ENCODE measurements at regions not wholly inside any gene's neighbourhood (a gene's known extent, or its start where the extent isn't known, plus 50 kb on each side); places are given as distances from the start of the nearest gene placed in this dataset.

GRCh38 chr2:159863526-159864160 is 65.6 kb upstream of the CD302 start:
- TF ChIP-seq FOXK1 (CRISPR knock-in tag; IDR thresholded peaks at IDR 0.05) (no peak), ZNF671 (CRISPR knock-in tag; IDR thresholded peaks at IDR 0.05) (no peak)
- POLR2A ChIA-PET = no interaction called here
- H3K36me3 Mint-ChIP-seq = no peaks in the 10 kb centered on the region
- no peak overlapping the region for H3K27ac Mint-ChIP-seq
- peaks cover 5% of the 10 kb centered on the region; the same call in 1 of the 2 replicates for H3K4me1 Mint-ChIP-seq
- no peak for DNase-seq (ENCODE audit: low spot score)
- ATAC-seq = no peak
- CTCF ChIA-PET = no interaction called here
- H3K9me3 Mint-ChIP-seq = 0 out of 2 replicates have a peak, but pooled peaks cover 5% of the 10 kb centered on the region
- H3K27me3 Mint-ChIP-seq (ENCODE audit: low read depth) = no peaks in the 10 kb centered on the region
- no peak overlapping the region for H3K4me3 Mint-ChIP-seq

GRCh38 chr2:159860581-159861310 is 62.7 kb upstream of the CD302 start:
- ChIA-PET POLR2A (no interaction called here), CTCF (no interaction called here)
- no peaks in the 10 kb centered on the region for H3K36me3 Mint-ChIP-seq
- no peak overlapping the region for H3K27ac Mint-ChIP-seq
- H3K9me3 Mint-ChIP-seq = 0 out of 2 replicates have a peak, but pooled peaks cover 5% of the 10 kb centered on the region
- no peaks in the 10 kb centered on the region for H3K27me3 Mint-ChIP-seq (ENCODE audit: low read depth)
- TF ChIP-seq ZNF219 (CRISPR knock-in tag; IDR thresholded peaks at IDR 0.05; ENCODE audit: borderline replicate concordance) (no peak), NFYB (CRISPR knock-in tag; conservative IDR thresholded peaks at IDR 0.05; ENCODE audit: low read depth) (no peak), SMAD4 (CRISPR knock-in tag; IDR thresholded peaks at IDR 0.05) (no peak), ATF1 (CRISPR knock-in tag; IDR thresholded peaks at IDR 0.05) (no peak), NFE2L1 (CRISPR knock-in tag; IDR thresholded peaks at IDR 0.05) (no peak)
- DNase-seq (ENCODE audit: low spot score) (no peak), ATAC-seq (no peak)
- H3K4me1 Mint-ChIP-seq = peaks cover 13% of the 10 kb centered on the region
- no peak overlapping the region for H3K4me3 Mint-ChIP-seq

- Mint-ChIP-seq H3K27ac (no peak overlapping the region), H3K4me1 (peaks cover 14% of the 10 kb centered on the region), H3K4me3 (no peak overlapping the region), H3K9me3 (0 out of 2 replicates have a peak, but pooled peaks cover 4% of the 10 kb centered on the region), H3K27me3 (ENCODE audit: low read depth) (no peaks in the 10 kb centered on the region), H3K36me3 (no peaks in the 10 kb centered on the region)
- no peak for DNase-seq (ENCODE audit: low spot score)
- CTCF ChIA-PET = interaction anchor here (1.2 kb wide), 1 partner anchor 62 kb away, joined by 3 read pairs; no protein-coding TSS in a partner anchor
- ATAC-seq = no peak
- TF ChIP-seq FOXK1 (CRISPR knock-in tag; IDR thresholded peaks at IDR 0.05) (no peak), CREM (CRISPR knock-in tag; IDR thresholded peaks at IDR 0.05) (no peak), CBFB (CRISPR knock-in tag; IDR thresholded peaks at IDR 0.05; ENCODE audit: low read depth) (no peak), ZNF138 (CRISPR knock-in tag; conservative IDR thresholded peaks at IDR 0.05) (no peak), NFATC4 (CRISPR knock-in tag; IDR thresholded peaks at IDR 0.05) (no peak), CREB1 (CRISPR knock-in tag; IDR thresholded peaks at IDR 0.05) (no peak), ESRRA (CRISPR knock-in tag; IDR thresholded peaks at IDR 0.05; ENCODE audit: borderline replicate concordance) (no peak), NR2C2 (CRISPR knock-in tag; IDR thresholded peaks at IDR 0.05) (no peak), ZNF671 (CRISPR knock-in tag; IDR thresholded peaks at IDR 0.05) (no peak), MAX (CRISPR knock-in tag; IDR thresholded peaks at IDR 0.05) (no peak), ARID4B (CRISPR knock-in tag; IDR thresholded peaks at IDR 0.05; ENCODE audit: borderline replicate concordance) (no peak)
- POLR2A ChIA-PET = no interaction called here
Observed at GRCh38 chr2:159859583-159859982, 61.6 kb upstream of the CD302 start.
